Glomerular visceral epithelial cell (primary cell): ENCODE measurements at regions not wholly inside any gene's neighbourhood (a gene's known extent, or its start where the extent isn't known, plus 50 kb on each side); places are given as distances from the start of the nearest gene placed in this dataset.

ENCODE experiments used
- DNase-seq: peaks from one replicate; pipeline ENCODE4 v3.0.0-alpha.2; 2016; ENCODE audit errors: extremely low spot score

GRCh38 chr2:180071797-180072196, 64.7 kb upstream of the CWC22 start:
- DNase-seq: no peak

DNA sequence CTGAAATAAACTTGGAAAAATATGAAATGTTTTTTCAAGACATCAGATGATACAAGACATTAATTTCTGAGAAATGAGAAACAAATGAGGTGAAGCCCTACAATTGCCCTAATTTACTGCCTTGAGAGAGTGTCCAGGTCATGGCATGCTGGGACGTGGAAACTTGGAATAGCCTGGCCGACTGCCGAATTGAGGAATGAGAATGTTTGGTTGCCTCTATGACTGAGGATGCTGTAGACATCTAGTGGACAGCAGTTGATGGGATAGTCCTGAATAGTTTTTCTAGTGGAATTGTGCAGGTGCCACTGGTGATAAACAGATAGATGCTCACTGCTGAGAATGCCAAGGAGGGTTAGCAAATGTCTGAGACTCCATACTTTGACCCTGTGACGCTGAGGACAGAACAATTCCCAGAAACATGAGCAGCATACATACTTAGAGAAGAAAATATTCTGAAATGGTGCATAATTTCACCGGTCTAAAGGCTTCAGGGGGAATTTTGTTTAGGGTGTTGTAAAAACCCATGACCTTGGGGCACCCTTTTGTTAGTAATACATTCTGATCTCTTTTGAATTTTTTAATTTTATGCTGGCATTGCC, 56.5 kb upstream of the CWC22 start:
- DNase-seq: no peak

- DNase-seq: no peak
Measured at GRCh38 chr2:180062178-180062577, 55.1 kb upstream of the CWC22 start.

DNA sequence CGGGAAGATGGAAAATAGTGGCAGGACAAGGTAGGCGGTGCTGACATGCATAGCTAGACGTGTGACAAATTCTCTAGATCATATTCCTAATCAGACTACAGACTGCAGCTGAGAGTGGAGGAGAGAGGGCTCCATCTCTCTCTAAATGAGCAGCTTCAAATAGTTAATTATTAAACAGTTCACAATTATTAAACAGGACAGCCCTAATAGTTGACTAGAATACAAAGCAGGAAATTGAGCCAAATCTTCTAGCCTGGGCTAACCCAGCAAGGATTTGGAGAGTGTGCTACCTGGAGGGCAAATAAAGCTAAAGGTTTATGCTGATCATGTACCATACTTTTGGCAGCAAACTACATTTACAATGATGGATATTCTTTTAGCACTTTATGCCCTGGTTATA, 54.4 kb upstream of the CWC22 start:
- no peak for DNase-seq

- no peak for DNase-seq
Measured at GRCh38 chr2:180061085-180061484, 54.0 kb upstream of the CWC22 start.

DNA sequence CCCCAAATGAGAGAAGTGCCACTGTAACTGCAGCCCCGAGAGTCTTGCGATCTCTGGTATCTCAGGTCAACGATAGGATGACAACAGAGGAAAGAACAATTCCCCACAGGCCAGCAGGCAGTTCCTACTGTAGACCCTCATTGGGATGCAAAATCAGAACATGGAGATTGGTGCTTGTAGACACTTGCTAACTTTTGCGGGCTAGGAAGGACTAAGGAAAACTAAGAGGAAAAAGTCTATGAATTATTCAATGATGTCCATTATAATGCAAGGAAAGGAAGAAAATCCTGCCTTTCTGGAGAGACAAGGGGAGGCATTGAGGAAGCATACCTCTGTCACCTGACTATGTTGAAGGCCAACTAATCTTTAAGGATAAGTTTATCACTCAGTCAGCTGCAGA, 51.9 kb upstream of the CWC22 start:
- DNase-seq: no peak

GRCh38 chr2:180057706-180058412, 50.8 kb upstream of the CWC22 start:
- no peak for DNase-seq
